ENCODE measurements at regions not wholly inside any gene's neighbourhood (a gene's known extent, or its start where the extent isn't known, plus 50 kb on each side); places are given as distances from the start of the nearest gene placed in this dataset.
A peak's percentile ranks its signal among the peaks of the same experiment; 100 is the strongest.

- no peaks in the 10 kb centered on the region for H3K36me3 ChIP-seq (ENCODE audit: control insufficient read depth, low read length)
- peak overlapping the region; percentile 54 for H3K4me2 ChIP-seq (ENCODE audit: low read length)
- H3K27ac ChIP-seq (ENCODE audit: low read depth, low read length), result 0 out of 2 replicates have a peak overlapping the region, but pooled peaks have one; percentile 36
- peaks cover 36% of the 10 kb centered on the region for H3K4me1 ChIP-seq (ENCODE audit: control insufficient read depth, low read length)
- H3K9me3 ChIP-seq (ENCODE audit: control insufficient read depth, insufficient read depth, low read length), result no peaks in the 10 kb centered on the region
- no peaks in the 10 kb centered on the region for H3K79me2 ChIP-seq (ENCODE audit: control insufficient read depth, low read length)
- H3K4me3 ChIP-seq (ENCODE audit: low read length), result peak overlapping the region; percentile 46
- peaks cover 4% of the 10 kb centered on the region for H3F3A ChIP-seq (ENCODE audit: control insufficient read depth, insufficient read depth)
- H3K27me3 ChIP-seq (ENCODE audit: control insufficient read depth, low read length), result peaks cover 21% of the 10 kb centered on the region
- no peak for TF ChIP-seq EZH2phosphoT487 (IDR thresholded peaks at IDR 0.05; ENCODE audit: borderline replicate concordance, low read length)
- TF ChIP-seq CTCF (IDR thresholded peaks at IDR 0.05; ENCODE audit: low read depth, low read length, poor library complexity, severe bottlenecking), result no peak
- no peaks in the 10 kb centered on the region for H4K20me1 ChIP-seq (ENCODE audit: control insufficient read depth, insufficient read depth, low read depth, low read length)
- no peaks in the 10 kb centered on the region for H3K9me2 ChIP-seq (replicated peaks; ENCODE audit: control insufficient read depth, low read length)
These were observed 108.8 kb upstream of the BMP2K start for GRCh38 chr4:78667325-78667724.

GRCh38 chr4:78667764-78668163, 108.4 kb upstream of the BMP2K start:
- H3K36me3 ChIP-seq (ENCODE audit: control insufficient read depth, low read length), result no peaks in the 10 kb centered on the region
- no peak for TF ChIP-seq CTCF (IDR thresholded peaks at IDR 0.05; ENCODE audit: low read depth, low read length, poor library complexity, severe bottlenecking)
- TF ChIP-seq EZH2phosphoT487 (IDR thresholded peaks at IDR 0.05; ENCODE audit: borderline replicate concordance, low read length), result no peak
- H3K27ac ChIP-seq (ENCODE audit: low read depth, low read length), result 0 out of 2 replicates have a peak overlapping the region, but pooled peaks have one; percentile 36
- H3K9me2 ChIP-seq (replicated peaks; ENCODE audit: control insufficient read depth, low read length), result no peaks in the 10 kb centered on the region
- peaks cover 40% of the 10 kb centered on the region for H3K4me1 ChIP-seq (ENCODE audit: control insufficient read depth, low read length)
- H3F3A ChIP-seq (ENCODE audit: control insufficient read depth, insufficient read depth), result peaks cover 4% of the 10 kb centered on the region
- peaks cover 17% of the 10 kb centered on the region for H3K27me3 ChIP-seq (ENCODE audit: control insufficient read depth, low read length)
- no peaks in the 10 kb centered on the region for H3K9me3 ChIP-seq (ENCODE audit: control insufficient read depth, insufficient read depth, low read length)
- H3K79me2 ChIP-seq (ENCODE audit: control insufficient read depth, low read length), result no peaks in the 10 kb centered on the region
- H4K20me1 ChIP-seq (ENCODE audit: control insufficient read depth, insufficient read depth, low read depth, low read length), result no peaks in the 10 kb centered on the region
- peak overlapping the region; percentile 54 for H3K4me2 ChIP-seq (ENCODE audit: low read length)
- 0 out of 2 replicates have a peak overlapping the region, but pooled peaks have one; percentile 7 for H3K4me3 ChIP-seq (ENCODE audit: low read length)

- no peak overlapping the region for H3K4me3 ChIP-seq (ENCODE audit: low read length)
- H3K9me3 ChIP-seq (ENCODE audit: control insufficient read depth, insufficient read depth, low read length), result no peaks in the 10 kb centered on the region
- TF ChIP-seq CTCF (IDR thresholded peaks at IDR 0.05; ENCODE audit: low read depth, low read length, poor library complexity, severe bottlenecking) (peak; percentile 58), EZH2phosphoT487 (IDR thresholded peaks at IDR 0.05; ENCODE audit: borderline replicate concordance, low read length) (no peak)
- H3K79me2 ChIP-seq (ENCODE audit: control insufficient read depth, low read length), result no peaks in the 10 kb centered on the region
- peaks cover 4% of the 10 kb centered on the region for H3F3A ChIP-seq (ENCODE audit: control insufficient read depth, insufficient read depth)
- no peak overlapping the region for H3K4me2 ChIP-seq (ENCODE audit: low read length)
- H3K9me2 ChIP-seq (replicated peaks; ENCODE audit: control insufficient read depth, low read length), result no peaks in the 10 kb centered on the region
- no peaks in the 10 kb centered on the region for H4K20me1 ChIP-seq (ENCODE audit: control insufficient read depth, insufficient read depth, low read depth, low read length)
- H3K4me1 ChIP-seq (ENCODE audit: control insufficient read depth, low read length), result peaks cover 52% of the 10 kb centered on the region
- H3K27ac ChIP-seq (ENCODE audit: low read depth, low read length), result no peak overlapping the region
- H3K36me3 ChIP-seq (ENCODE audit: control insufficient read depth, low read length), result no peaks in the 10 kb centered on the region
- H3K27me3 ChIP-seq (ENCODE audit: control insufficient read depth, low read length), result peaks cover 10% of the 10 kb centered on the region; the same call in 1 of the 2 replicates
These were observed 106.7 kb upstream of the BMP2K start for GRCh38 chr4:78669453-78669852.

Measured in DOHH2 (cell line).